SH-SY5Y (cell line): ENCODE measurements at regions not wholly inside any gene's neighbourhood (a gene's known extent, or its start where the extent isn't known, plus 50 kb on each side); places are given as distances from the start of the nearest gene placed in this dataset.

Experiments used
- GATA2 ChIP-seq: IDR thresholded peaks from 2 replicates; pipeline ENCODE4 v1.6.1; 2011; ENCODE audit warnings: mild to moderate bottlenecking, low read depth, low read length
- GATA3 ChIP-seq: IDR thresholded peaks from 2 replicates; pipeline ENCODE4 v1.6.1; 2011; ENCODE audit warnings: low read depth, mild to moderate bottlenecking, low read length, moderate library complexity

DNA sequence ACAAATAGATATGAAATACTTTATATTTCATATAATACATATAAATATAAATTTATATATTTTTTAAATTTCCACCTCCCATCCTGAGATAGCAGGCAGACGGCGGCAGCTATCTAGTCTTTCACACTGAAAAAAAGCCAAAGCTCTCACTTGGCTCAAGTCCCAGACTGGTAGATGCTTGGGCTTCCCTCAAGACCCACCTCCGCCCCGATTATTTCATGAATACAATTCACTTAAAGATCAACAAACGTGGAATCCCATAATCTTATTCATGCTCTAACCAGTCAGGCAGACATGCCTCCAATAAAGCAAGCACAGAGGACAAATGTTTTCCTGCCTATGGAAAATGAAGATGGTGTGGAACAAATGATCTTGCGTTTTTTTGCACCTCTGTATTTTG is 275.9 kb upstream of the NR2F2 start:
- TF ChIP-seq GATA2 (no peak), GATA3 (no peak)
